Urothelium cell line (cell line): ENCODE measurements at regions not wholly inside any gene's neighbourhood (a gene's known extent, or its start where the extent isn't known, plus 50 kb on each side); places are given as distances from the start of the nearest gene placed in this dataset.
"Not testable (repeated sequence)": the region's sequence is repeated elsewhere in the genome, so short reads cannot be mapped to it uniquely, and the experiment has no call there.

Experiments used
- DNase-seq: peaks from one replicate; pipeline ENCODE4 v3.0.0; 2011; ENCODE audit warnings: low spot score, mixed read lengths
- FAIRE-seq: peaks from 2 replicates; lab custom pipeline; 2011; peaks lifted over from hg19 to GRCh38; lab: Jason Lieb, UNC

DNA sequence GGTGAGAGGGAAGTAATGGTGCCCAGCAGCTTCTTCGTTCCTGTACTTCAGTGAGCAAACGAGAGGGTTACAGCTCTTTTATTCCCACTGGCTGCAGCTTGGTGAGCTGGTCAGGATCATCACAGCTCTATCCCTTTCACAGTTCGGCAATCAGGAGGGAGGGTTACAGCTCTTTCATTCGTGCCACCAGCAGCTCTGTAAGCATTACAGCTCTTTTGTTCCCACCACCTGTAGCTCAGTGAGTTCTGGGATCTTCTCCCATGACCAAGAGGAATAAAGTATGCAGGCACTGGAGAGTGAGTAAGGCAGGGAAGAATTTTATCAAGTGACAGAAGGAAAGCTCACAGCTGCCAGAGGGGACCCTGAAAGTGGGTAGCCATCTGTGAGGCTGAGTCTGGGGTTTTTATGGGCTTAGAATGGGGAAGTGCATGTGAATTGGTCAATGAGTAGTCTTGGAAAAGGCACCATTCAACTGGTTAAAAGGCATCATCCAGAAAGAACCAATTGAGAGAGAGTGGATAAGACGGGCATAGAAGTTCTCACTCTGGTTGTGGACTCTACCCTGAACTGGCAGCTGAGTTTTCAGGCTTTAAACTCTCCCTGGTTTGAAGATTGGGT is 123.7 kb downstream of the COX18 start:
- no peak for FAIRE-seq
- no peak for DNase-seq

DNA sequence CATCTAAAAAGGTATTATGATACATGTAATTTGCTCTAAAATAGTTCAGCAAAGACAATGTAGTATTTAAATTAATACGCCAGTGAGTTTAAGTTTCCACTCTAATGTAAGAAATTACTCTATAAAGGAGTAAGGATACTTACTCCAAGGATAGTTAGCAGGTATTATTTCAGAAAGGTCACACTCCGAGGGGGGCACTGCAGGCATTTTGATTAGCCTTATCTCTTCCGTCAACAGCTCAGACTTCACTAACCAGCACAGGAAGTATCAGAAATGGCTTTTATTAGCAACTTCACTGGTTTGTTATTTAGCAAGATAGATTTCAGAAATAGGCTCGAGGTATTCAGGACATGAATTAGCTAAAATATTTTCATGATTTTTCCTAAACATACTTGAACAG is 127.0 kb downstream of the COX18 start:
- FAIRE-seq (no peak), DNase-seq (no peak)

GRCh38 chr4:72938516-72938915 is 131.0 kb downstream of the COX18 start:
- FAIRE-seq: no peak
- DNase-seq: no peak

- FAIRE-seq (no peak), DNase-seq (no peak)
Observed at GRCh38 chr4:72935462-72935861, 134.1 kb downstream of the COX18 start.

DNA sequence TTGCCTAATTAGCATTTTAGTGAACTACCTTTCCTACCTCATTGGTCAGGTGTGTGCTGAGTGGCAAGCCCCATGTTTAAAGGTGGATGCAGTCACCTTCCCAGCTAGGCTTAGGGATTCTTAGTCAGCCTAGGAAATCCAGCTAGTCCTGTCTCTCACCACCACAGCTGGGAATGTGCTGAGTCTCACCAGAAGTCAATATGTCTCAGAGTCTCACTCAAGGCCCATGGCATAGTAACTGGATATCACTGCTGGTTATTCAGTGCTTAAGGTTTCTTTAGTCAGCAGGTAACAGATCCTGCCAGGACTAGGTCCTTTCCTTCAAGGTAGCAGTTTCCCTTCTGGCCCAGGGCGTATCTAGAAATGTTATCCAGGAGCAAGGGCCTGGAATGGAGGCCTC is 136.5 kb downstream of the COX18 start:
- DNase-seq (no peak), FAIRE-seq (no peak)

DNA sequence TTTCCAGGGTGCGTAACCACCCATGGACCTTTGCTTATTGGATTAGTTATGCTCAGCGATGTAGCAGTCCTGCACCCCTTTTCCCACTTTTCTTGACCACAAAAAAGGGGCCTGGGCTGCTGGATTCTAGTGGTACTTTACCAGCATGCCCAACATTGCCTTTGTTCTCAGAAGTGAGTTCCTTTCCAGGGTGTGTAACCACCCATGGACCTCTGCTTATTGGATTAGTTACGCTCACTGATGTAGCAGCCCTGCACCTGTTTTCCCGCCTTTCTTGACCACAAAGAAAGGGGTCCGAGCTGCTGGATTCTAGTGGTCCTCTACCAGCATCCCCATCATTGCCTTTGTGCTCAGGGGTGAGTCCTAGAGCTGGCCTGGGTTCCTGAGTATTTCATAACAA is 138.2 kb downstream of the COX18 start:
- FAIRE-seq (no peak), DNase-seq (no peak)

GRCh38 chr4:72929596-72930274 is 139.8 kb downstream of the COX18 start:
- DNase-seq, FAIRE-seq: not testable (repeated sequence)

GRCh38 chr4:72924814-72925213 is 144.7 kb downstream of the COX18 start:
- DNase-seq (no peak), FAIRE-seq (no peak)

- no peak for DNase-seq
- FAIRE-seq: no peak
Observed at GRCh38 chr4:72919937-72920336, 149.6 kb downstream of the COX18 start.

DNA sequence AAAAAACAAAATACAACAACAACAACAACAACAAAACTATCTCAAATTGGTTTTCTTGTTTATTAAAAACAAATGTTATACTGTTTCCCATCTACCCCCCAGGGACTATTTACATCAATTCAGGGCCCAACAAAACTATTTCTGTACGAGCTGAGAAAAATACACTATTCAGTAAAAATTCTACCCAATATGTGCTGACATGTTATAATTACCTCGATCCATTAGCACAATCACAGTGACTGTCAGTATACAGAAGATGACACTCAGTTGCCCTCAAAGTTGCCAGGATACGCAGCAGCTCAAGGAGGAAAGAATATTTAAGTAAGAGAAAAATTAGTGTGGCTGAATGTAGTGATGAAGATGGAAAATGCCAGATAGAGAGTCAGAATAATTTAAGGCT is 150.1 kb downstream of the COX18 start:
- FAIRE-seq: no peak
- no peak for DNase-seq

GRCh38 chr4:72918362-72918761 is 151.2 kb downstream of the COX18 start:
- DNase-seq: no peak
- FAIRE-seq: no peak

- FAIRE-seq (no peak), DNase-seq (no peak)
Observed at GRCh38 chr4:72911316-72911715, 158.2 kb downstream of the COX18 start.

- FAIRE-seq (peak; percentile 69), DNase-seq (peak; percentile 21)
Observed at GRCh38 chr4:72909461-72909860, 160.1 kb downstream of the COX18 start.

DNA sequence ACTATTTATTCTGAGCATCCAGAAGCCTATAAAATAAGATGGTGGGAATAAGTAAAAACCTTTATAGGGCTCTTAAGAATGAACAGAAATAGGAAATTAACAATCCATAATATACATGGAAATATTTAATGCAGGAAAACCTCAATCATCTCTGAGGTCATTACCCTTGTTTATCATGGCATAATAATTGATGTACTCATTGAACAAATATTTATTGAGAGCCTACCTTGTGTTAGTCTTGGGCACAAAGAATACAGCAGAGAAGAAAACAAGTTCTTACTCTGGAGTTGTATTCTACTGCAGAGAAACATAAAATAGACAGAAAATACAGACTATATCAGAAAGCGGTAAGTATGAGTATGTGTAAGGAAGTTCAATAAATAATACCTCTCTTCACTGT is 167.2 kb downstream of the COX18 start:
- FAIRE-seq: no peak
- DNase-seq: no peak

GRCh38 chr4:72901553-72901952 is 168.0 kb downstream of the COX18 start:
- no peak for DNase-seq
- FAIRE-seq: no peak

DNA sequence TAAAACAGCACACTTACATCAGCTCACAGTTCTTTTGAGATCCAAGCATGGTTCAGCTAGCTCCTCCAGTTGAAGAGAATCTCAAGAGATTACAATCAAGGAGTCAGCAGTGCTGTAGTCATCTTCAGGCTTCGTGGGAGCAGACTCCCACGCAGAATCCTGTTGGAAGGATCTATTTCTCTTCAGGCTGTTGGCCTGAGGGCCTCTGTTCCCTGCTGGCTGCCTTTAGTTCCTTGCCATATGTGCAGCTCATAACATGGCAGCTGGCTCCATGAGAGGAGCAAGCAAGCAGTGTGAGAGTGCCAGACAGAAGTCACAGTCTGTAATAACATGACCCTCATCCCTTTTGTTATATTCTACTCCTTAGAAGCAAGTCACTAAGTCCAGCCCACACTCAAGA is 168.6 kb downstream of the COX18 start:
- no peak for DNase-seq
- peak; percentile 9 for FAIRE-seq

- FAIRE-seq (no peak), DNase-seq (no peak)
Observed at GRCh38 chr4:72899621-72900020, 169.9 kb downstream of the COX18 start.

- FAIRE-seq (no peak), DNase-seq (peak; percentile 49)
Observed at GRCh38 chr4:72899214-72899613, 170.3 kb downstream of the COX18 start.

GRCh38 chr4:72896515-72896914 is 173.0 kb downstream of the COX18 start:
- DNase-seq: peak; percentile 54
- no peak for FAIRE-seq

- FAIRE-seq (no peak), DNase-seq (no peak)
Observed at GRCh38 chr4:72895408-72895807, 174.1 kb downstream of the COX18 start.

DNA sequence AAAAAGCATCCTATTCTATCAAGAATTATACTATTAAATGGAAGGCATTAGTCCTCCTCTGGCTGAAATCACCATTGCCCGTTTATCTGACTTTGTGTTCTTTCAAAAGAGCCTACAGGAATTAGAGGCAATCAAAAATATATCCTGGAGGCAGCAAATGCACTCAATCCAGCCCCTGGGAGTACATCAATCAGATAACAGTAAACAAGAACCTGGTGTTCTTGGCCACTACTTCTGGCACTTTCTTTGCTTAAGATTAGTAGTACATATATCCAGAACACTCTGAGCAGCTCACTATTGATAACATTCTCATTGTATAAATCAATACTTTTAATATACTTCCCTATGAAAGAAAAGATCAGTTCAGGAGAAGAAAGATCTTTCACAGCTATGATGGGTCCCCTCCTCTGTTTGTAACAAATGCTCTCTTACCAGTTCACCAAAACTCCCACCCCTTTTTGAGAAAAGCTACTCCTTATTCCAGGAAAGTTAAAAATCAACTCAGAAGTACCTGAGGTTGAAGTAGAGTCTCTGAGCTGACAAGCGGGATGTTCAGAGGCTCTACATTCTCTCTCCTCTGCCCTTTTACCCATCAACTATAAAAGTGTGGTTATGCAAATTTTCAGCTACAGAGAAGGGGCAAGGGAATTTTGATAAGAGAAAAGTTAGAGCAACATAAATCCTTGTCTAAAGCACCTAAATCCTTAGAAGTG is 176.0 kb downstream of the COX18 start:
- DNase-seq (no peak), FAIRE-seq (no peak)

- FAIRE-seq (no peak), DNase-seq (no peak)
Observed at GRCh38 chr4:72888331-72888730, 181.2 kb downstream of the COX18 start.
